Nephron (organoid): ENCODE measurements at regions not wholly inside any gene's neighbourhood (a gene's known extent, or its start where the extent isn't known, plus 50 kb on each side); places are given as distances from the start of the nearest gene placed in this dataset.

Source experiments
- H3K27ac Mint-ChIP-seq, 3 experiments: 2 replicates each; pipeline ENCODE4 v1.8.0; 2020; ENCODE audit warnings: mixed read lengths in 3 of 3, mild to moderate bottlenecking in 2 of 3, moderate library complexity in 1 of 3
- H3K27me3 Mint-ChIP-seq: 2 replicates; pipeline ENCODE4 v1.8.0; 2021; ENCODE audit warnings: low read depth, mild to moderate bottlenecking, moderate library complexity, mixed read lengths
- H3K36me3 Mint-ChIP-seq: 2 replicates; pipeline ENCODE4 v1.8.0; 2020; ENCODE audit warnings: low read depth, mixed read lengths
- H3K4me1 Mint-ChIP-seq: 2 replicates; pipeline ENCODE4 v1.8.0; 2020; ENCODE audit warnings: mixed read lengths
- H3K4me3 Mint-ChIP-seq, 3 experiments: 2 replicates each; pipeline ENCODE4 v1.8.0; 2020; ENCODE audit warnings: mild to moderate bottlenecking in 3 of 3, mixed read lengths in 3 of 3, moderate library complexity in 2 of 3
- H3K9me3 Mint-ChIP-seq: 2 replicates; pipeline ENCODE4 v1.8.0; 2020; ENCODE audit warnings: mixed read lengths
- TF ChIP-seq, protein P1 (sequence below), 3 experiments: fragments of 200-600 bp; sonication (generic); IDR thresholded peaks; one replicate each; pipeline ENCODE4 v1.5.0; 2021; ENCODE audit warnings: antibody characterized with exemption in 3 of 3; ENCODE audit not compliant: unreplicated experiment in 3 of 3

GRCh38 chr2:67489396-67489795 lies 92.3 kb downstream of the ETAA1 start:
- H3K36me3 Mint-ChIP-seq: no peaks in the 10 kb centered on the region
- TF ChIP-seq, protein P1, sequence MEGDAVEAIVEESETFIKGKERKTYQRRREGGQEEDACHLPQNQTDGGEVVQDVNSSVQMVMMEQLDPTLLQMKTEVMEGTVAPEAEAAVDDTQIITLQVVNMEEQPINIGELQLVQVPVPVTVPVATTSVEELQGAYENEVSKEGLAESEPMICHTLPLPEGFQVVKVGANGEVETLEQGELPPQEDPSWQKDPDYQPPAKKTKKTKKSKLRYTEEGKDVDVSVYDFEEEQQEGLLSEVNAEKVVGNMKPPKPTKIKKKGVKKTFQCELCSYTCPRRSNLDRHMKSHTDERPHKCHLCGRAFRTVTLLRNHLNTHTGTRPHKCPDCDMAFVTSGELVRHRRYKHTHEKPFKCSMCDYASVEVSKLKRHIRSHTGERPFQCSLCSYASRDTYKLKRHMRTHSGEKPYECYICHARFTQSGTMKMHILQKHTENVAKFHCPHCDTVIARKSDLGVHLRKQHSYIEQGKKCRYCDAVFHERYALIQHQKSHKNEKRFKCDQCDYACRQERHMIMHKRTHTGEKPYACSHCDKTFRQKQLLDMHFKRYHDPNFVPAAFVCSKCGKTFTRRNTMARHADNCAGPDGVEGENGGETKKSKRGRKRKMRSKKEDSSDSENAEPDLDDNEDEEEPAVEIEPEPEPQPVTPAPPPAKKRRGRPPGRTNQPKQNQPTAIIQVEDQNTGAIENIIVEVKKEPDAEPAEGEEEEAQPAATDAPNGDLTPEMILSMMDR (IDR thresholded peaks at IDR 0.05; ENCODE audit: unreplicated experiment in 3 of 3): no peak
- no peak overlapping the region for H3K27ac Mint-ChIP-seq
- no peak overlapping the region for H3K4me3 Mint-ChIP-seq
- no peaks in the 10 kb centered on the region for H3K9me3 Mint-ChIP-seq
- no peaks in the 10 kb centered on the region for H3K4me1 Mint-ChIP-seq
- H3K27me3 Mint-ChIP-seq: no peaks in the 10 kb centered on the region

- H3K4me1 Mint-ChIP-seq: peaks cover 23% of the 10 kb centered on the region
- TF ChIP-seq, protein P1 (IDR thresholded peaks at IDR 0.05; ENCODE audit: unreplicated experiment in 3 of 3): no peak
- no peaks in the 10 kb centered on the region for H3K36me3 Mint-ChIP-seq
- H3K9me3 Mint-ChIP-seq: no peaks in the 10 kb centered on the region
- H3K4me3 Mint-ChIP-seq: no peak overlapping the region
- no peak overlapping the region for H3K27ac Mint-ChIP-seq
- H3K27me3 Mint-ChIP-seq: no peaks in the 10 kb centered on the region
Observed at GRCh38 chr2:67498931-67499330, 101.8 kb downstream of the ETAA1 start.

DNA sequence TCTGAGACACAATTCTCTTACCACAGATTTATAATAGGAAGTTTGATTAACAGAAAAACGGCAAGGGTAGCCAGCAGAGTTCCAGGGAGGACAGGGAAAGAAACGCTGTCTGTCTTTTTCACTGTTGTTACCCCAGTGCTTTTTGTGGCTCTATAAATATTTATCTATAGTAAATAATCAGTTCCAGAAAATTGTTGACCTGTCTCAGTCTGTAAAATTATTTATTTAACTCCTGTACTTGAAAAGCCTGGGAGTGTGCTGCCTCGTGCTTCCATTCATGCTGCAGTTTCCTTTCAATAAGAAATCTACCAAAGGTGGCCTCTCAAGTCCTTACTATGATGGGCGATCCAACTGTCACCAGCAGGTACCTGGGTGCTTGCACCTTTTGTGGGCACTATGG lies 102.9 kb downstream of the ETAA1 start:
- Mint-ChIP-seq H3K9me3 (no peaks in the 10 kb centered on the region), H3K27me3 (no peaks in the 10 kb centered on the region), H3K36me3 (no peaks in the 10 kb centered on the region), H3K27ac (peak overlapping the region in 2 of 3 experiments; percentile 12 to 30), H3K4me3 (no peak overlapping the region), H3K4me1 (peaks cover 23% of the 10 kb centered on the region)
- TF ChIP-seq, protein P1 (IDR thresholded peaks at IDR 0.05; ENCODE audit: unreplicated experiment in 3 of 3): no peak

GRCh38 chr2:67500541-67500940 lies 103.4 kb downstream of the ETAA1 start:
- TF ChIP-seq, protein P1 (IDR thresholded peaks at IDR 0.05; ENCODE audit: unreplicated experiment in 3 of 3): no peak
- Mint-ChIP-seq H3K36me3 (no peaks in the 10 kb centered on the region), H3K27ac (peak overlapping the region in 2 of 3 experiments; percentile 12 to 30), H3K4me1 (peaks cover 23% of the 10 kb centered on the region), H3K9me3 (no peaks in the 10 kb centered on the region), H3K27me3 (no peaks in the 10 kb centered on the region), H3K4me3 (no peak overlapping the region)

- peaks cover 17% of the 10 kb centered on the region for H3K4me1 Mint-ChIP-seq
- no peaks in the 10 kb centered on the region for H3K36me3 Mint-ChIP-seq
- H3K27ac Mint-ChIP-seq: peak overlapping the region in 2 of 3 experiments; percentile 41 to 58
- TF ChIP-seq, protein P1 (IDR thresholded peaks at IDR 0.05; ENCODE audit: unreplicated experiment in 3 of 3): no peak
- H3K9me3 Mint-ChIP-seq: peaks cover 4% of the 10 kb centered on the region
- no peaks in the 10 kb centered on the region for H3K27me3 Mint-ChIP-seq
- no peak overlapping the region for H3K4me3 Mint-ChIP-seq
Observed at GRCh38 chr2:67502346-67503065, 105.4 kb downstream of the ETAA1 start.
